ENCODE measurements at regions not wholly inside any gene's neighbourhood (a gene's known extent, or its start where the extent isn't known, plus 50 kb on each side); places are given as distances from the start of the nearest gene placed in this dataset.

GRCh38 chr5:5968981-5969380 is 409.4 kb downstream of the MED10 start:
- Histone ChIP-seq H3K27ac (no peak overlapping the region), H3K27me3 (no peaks in the 10 kb centered on the region), H3K36me3 (no peaks in the 10 kb centered on the region), H3K4me1 (no peaks in the 10 kb centered on the region), H3K4me3 (no peak overlapping the region), H3K9me3 (no peaks in the 10 kb centered on the region)
- no peak for DNase-seq
- intact Hi-C loops (cut with DNase I; ENCODE audit: low total_unique reads): no loop called here
- TF ChIP-seq CTCF (IDR thresholded peaks at IDR 0.05): no peak

GRCh38 chr5:5967944-5968343 is 410.4 kb downstream of the MED10 start:
- intact Hi-C loops (cut with DNase I; ENCODE audit: low total_unique reads): no loop called here
- H3K27ac ChIP-seq: no peak overlapping the region
- no peak for DNase-seq
- H3K27me3 ChIP-seq: no peaks in the 10 kb centered on the region
- H3K4me1 ChIP-seq: no peaks in the 10 kb centered on the region
- no peak for TF ChIP-seq CTCF (IDR thresholded peaks at IDR 0.05)
- H3K4me3 ChIP-seq: no peak overlapping the region
- no peaks in the 10 kb centered on the region for H3K9me3 ChIP-seq
- H3K36me3 ChIP-seq: no peaks in the 10 kb centered on the region

DNA sequence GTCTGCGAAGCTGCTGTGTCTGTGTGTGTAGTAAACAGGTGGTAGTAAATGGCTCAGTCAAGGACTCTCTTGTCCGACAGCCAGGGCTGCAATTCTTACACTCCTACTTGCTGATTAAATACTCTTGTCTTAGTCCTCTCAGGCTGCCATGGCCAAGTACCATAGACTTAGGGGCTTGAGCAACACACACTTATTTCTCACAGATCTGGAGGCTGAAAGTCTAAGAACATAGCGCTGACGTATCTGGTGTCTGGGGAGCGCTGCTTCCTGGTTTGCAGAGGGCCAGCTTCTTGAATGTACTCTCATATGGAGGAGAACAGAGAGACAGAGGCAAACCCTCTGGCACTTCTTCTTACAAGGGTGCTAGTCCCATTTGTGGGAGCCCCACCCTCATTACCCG is 411.0 kb downstream of the MED10 start:
- H3K9me3 ChIP-seq: no peaks in the 10 kb centered on the region
- H3K27ac ChIP-seq: no peak overlapping the region
- no peaks in the 10 kb centered on the region for H3K36me3 ChIP-seq
- no peak overlapping the region for H3K4me3 ChIP-seq
- H3K4me1 ChIP-seq: no peaks in the 10 kb centered on the region
- no peaks in the 10 kb centered on the region for H3K27me3 ChIP-seq
- DNase-seq: no peak
- no peak for TF ChIP-seq CTCF (IDR thresholded peaks at IDR 0.05)
- intact Hi-C loops (cut with DNase I; ENCODE audit: low total_unique reads): no loop called here

GRCh38 chr5:5965132-5965531 is 413.2 kb downstream of the MED10 start:
- no peak for DNase-seq
- Histone ChIP-seq H3K4me3 (no peak overlapping the region), H3K36me3 (no peaks in the 10 kb centered on the region), H3K9me3 (no peaks in the 10 kb centered on the region), H3K27me3 (no peaks in the 10 kb centered on the region), H3K27ac (no peak overlapping the region), H3K4me1 (no peaks in the 10 kb centered on the region)
- TF ChIP-seq CTCF (IDR thresholded peaks at IDR 0.05): no peak
- intact Hi-C loops (cut with DNase I; ENCODE audit: low total_unique reads): no loop called here

GRCh38 chr5:5964347-5964746 is 414.0 kb downstream of the MED10 start:
- intact Hi-C loops (cut with DNase I; ENCODE audit: low total_unique reads): no loop called here

More at GRCh38 chr5:5964347-5964746, 414.0 kb downstream of the MED10 start:
- Histone ChIP-seq H3K4me1 (no peaks in the 10 kb centered on the region), H3K27ac (no peak overlapping the region), H3K27me3 (no peaks in the 10 kb centered on the region), H3K4me3 (no peak overlapping the region), H3K9me3 (no peaks in the 10 kb centered on the region), H3K36me3 (no peaks in the 10 kb centered on the region)
- no peak for DNase-seq
- no peak for TF ChIP-seq CTCF (IDR thresholded peaks at IDR 0.05)

Measured in tibial artery (tissue), 4 donors.